Loucy (cell line): ENCODE measurements at regions not wholly inside any gene's neighbourhood (a gene's known extent, or its start where the extent isn't known, plus 50 kb on each side); places are given as distances from the start of the nearest gene placed in this dataset.

ENCODE experiments used
- H2AFZ ChIP-seq: fragments of 200-600 bp; sonication (generic); 2 replicates; pipeline ENCODE4 v1.6.0; 2016; ENCODE audit warnings: antibody characterized with exemption, mild to moderate bottlenecking, low read length, moderate library complexity
- H3F3A ChIP-seq: fragments of 200-600 bp; 2 replicates; pipeline ENCODE4 v1.6.0; 2016; ENCODE audit warnings: antibody characterized with exemption, low read depth, mild to moderate bottlenecking
- H3K27me3 ChIP-seq: fragments of 200-600 bp; sonication (generic); 2 replicates; pipeline ENCODE4 v1.6.1; 2014; ENCODE audit warnings: low read length, mild to moderate bottlenecking; ENCODE audit not compliant: insufficient read depth, poor library complexity, severe bottlenecking
- H3K36me3 ChIP-seq: fragments of 200-600 bp; sonication (generic); 2 replicates; pipeline ENCODE4 v1.6.1; 2016; ENCODE audit warnings: low read length; ENCODE audit not compliant: insufficient read depth
- H3K4me1 ChIP-seq: fragments of 200-600 bp; sonication (generic); 2 replicates; pipeline ENCODE4 v1.5.1; 2014; ENCODE audit warnings: low read length, mild to moderate bottlenecking; ENCODE audit not compliant: insufficient read depth, poor library complexity, severe bottlenecking
- H3K4me2 ChIP-seq: fragments of 200-600 bp; sonication (generic); 2 replicates; pipeline ENCODE4 v1.6.0; 2014; ENCODE audit warnings: antibody characterized with exemption, low read length, low read depth, mild to moderate bottlenecking; ENCODE audit not compliant: poor library complexity, severe bottlenecking
- H3K4me3 ChIP-seq: fragments of 200-600 bp; sonication (generic); 2 replicates; pipeline ENCODE4 v1.5.1; 2014; ENCODE audit warnings: low read length, mild to moderate bottlenecking, mixed read lengths; ENCODE audit not compliant: poor library complexity, severe bottlenecking
- H3K79me2 ChIP-seq: fragments of 200-600 bp; sonication (generic); 2 replicates; pipeline ENCODE4 v1.6.1; 2014; ENCODE audit warnings: low read length; ENCODE audit not compliant: insufficient read depth
- H3K9ac ChIP-seq: fragments of 200-600 bp; sonication (generic); 2 replicates; pipeline ENCODE4 v1.6.0; 2014; ENCODE audit warnings: mild to moderate bottlenecking, low read depth, low read length, moderate library complexity; ENCODE audit not compliant: poor library complexity, severe bottlenecking
- H3K9me2 ChIP-seq: fragments of 200-600 bp; sonication (generic); replicated peaks from 2 replicates; pipeline ENCODE4 v1.6.1; 2016; ENCODE audit warnings: low read depth, low read length, mixed read lengths
- H3K9me3 ChIP-seq: fragments of 200-600 bp; sonication (generic); 2 replicates; pipeline ENCODE4 v1.6.1; 2014; ENCODE audit warnings: mild to moderate bottlenecking, antibody characterized with exemption, low read length, low read depth; ENCODE audit not compliant: insufficient read depth
- H4K20me1 ChIP-seq: fragments of 200-600 bp; sonication (generic); 2 replicates; pipeline ENCODE4 v1.6.0; 2014; ENCODE audit warnings: antibody characterized with exemption, low read length, mild to moderate bottlenecking; ENCODE audit not compliant: insufficient read depth, poor library complexity, severe bottlenecking
- CTCF ChIP-seq: fragments of 200-600 bp; sonication (generic); conservative IDR thresholded peaks from 2 replicates; pipeline ENCODE4 v1.5.1; 2014; ENCODE audit warnings: mild to moderate bottlenecking, antibody characterized with exemption, low read length
- EZH2phosphoT487 ChIP-seq: fragments of 200-600 bp; IDR thresholded peaks from 2 replicates; pipeline ENCODE4 v1.6.1; 2018; ENCODE audit warnings: antibody characterized with exemption, mild to moderate bottlenecking, moderate library complexity, borderline replicate concordance

GRCh38 chr2:144140891-144141290 lies 379.0 kb downstream of the ZEB2 start:
- Histone ChIP-seq H4K20me1 (no peaks in the 10 kb centered on the region), H3K36me3 (no peaks in the 10 kb centered on the region; the same call in 1 of the 2 replicates), H3K27me3 (no peaks in the 10 kb centered on the region), H3K79me2 (no peaks in the 10 kb centered on the region), H3K4me2 (no peak overlapping the region), H2AFZ (no peak overlapping the region), H3K9me3 (no peaks in the 10 kb centered on the region), H3K9me2 (no peaks in the 10 kb centered on the region), H3K4me3 (no peak overlapping the region), H3K4me1 (no peaks in the 10 kb centered on the region), H3K9ac (no peak overlapping the region), H3F3A (no peaks in the 10 kb centered on the region)
- TF ChIP-seq EZH2phosphoT487 (no peak), CTCF (no peak)

- TF ChIP-seq EZH2phosphoT487 = no peak
- TF ChIP-seq CTCF = no peak
- Histone ChIP-seq H3K27me3 (no peaks in the 10 kb centered on the region), H2AFZ (no peak overlapping the region), H3K79me2 (no peaks in the 10 kb centered on the region), H3K4me1 (no peaks in the 10 kb centered on the region), H4K20me1 (no peaks in the 10 kb centered on the region), H3K9ac (no peak overlapping the region), H3K36me3 (no peaks in the 10 kb centered on the region; the same call in 1 of the 2 replicates), H3K4me3 (no peak overlapping the region), H3F3A (no peaks in the 10 kb centered on the region), H3K9me3 (no peaks in the 10 kb centered on the region), H3K4me2 (no peak overlapping the region), H3K9me2 (no peaks in the 10 kb centered on the region)
Observed at GRCh38 chr2:144137705-144138428, 382.1 kb downstream of the ZEB2 start.

- H3K4me3 ChIP-seq = no peak overlapping the region
- H3K4me1 ChIP-seq = no peaks in the 10 kb centered on the region
- no peak overlapping the region for H2AFZ ChIP-seq
- no peak overlapping the region for H3K9ac ChIP-seq
- no peaks in the 10 kb centered on the region for H3K36me3 ChIP-seq
- no peaks in the 10 kb centered on the region for H3K9me3 ChIP-seq
- H3K9me2 ChIP-seq = no peaks in the 10 kb centered on the region
- H3K79me2 ChIP-seq = no peaks in the 10 kb centered on the region
- H3K27me3 ChIP-seq = no peaks in the 10 kb centered on the region
- H3F3A ChIP-seq = no peaks in the 10 kb centered on the region
- no peak overlapping the region for H3K4me2 ChIP-seq
- no peak for TF ChIP-seq CTCF
- no peak for TF ChIP-seq EZH2phosphoT487
- no peaks in the 10 kb centered on the region for H4K20me1 ChIP-seq
Observed at GRCh38 chr2:144137272-144137671, 382.6 kb downstream of the ZEB2 start.
